GM18873 (cell line): ENCODE measurements at regions not wholly inside any gene's neighbourhood (a gene's known extent, or its start where the extent isn't known, plus 50 kb on each side); places are given as distances from the start of the nearest gene placed in this dataset.

Experiments
- ATAC-seq: cut with Tn5 transposase; IDR thresholded peaks from one replicate; pipeline ENCODE4 v1.9.1; 2021; ENCODE audit warnings: mild to moderate bottlenecking, moderate library complexity, moderate number of reproducible peaks; ENCODE audit not compliant: unreplicated experiment, low FRiP score

GRCh38 chr15:81555346-81555745 lies 181.3 kb upstream of the TMC3 start:
- no peak for ATAC-seq

GRCh38 chr15:81548365-81549130 lies 174.5 kb upstream of the TMC3 start:
- ATAC-seq: no peak

GRCh38 chr15:81547521-81548132 lies 173.6 kb upstream of the TMC3 start:
- no peak for ATAC-seq

GRCh38 chr15:81544385-81544784 lies 170.4 kb upstream of the TMC3 start:
- ATAC-seq: no peak

- ATAC-seq: no peak
Measured at GRCh38 chr15:81540909-81541308, 166.9 kb upstream of the TMC3 start.

DNA sequence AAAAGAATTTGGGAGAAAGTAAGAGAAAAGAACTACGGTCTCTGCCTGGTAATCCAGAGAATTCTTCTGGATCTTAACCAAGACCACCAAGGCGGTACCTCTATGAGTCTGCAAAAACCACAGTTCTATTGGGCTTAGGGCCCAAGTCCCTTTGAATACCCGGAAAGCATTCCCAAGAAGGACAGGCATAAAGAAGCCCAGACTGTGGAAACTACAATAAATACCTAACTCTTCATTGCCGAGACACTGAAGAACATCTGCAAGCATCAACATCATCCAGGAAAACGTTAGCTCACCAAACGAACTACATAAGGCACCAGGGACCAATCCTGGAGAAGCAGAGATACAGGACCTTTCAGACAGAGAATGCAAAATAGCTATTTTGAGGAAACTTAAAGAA lies 162.3 kb upstream of the TMC3 start:
- ATAC-seq: no peak

- ATAC-seq: no peak
Measured at GRCh38 chr15:81534124-81534523, 160.1 kb upstream of the TMC3 start.

GRCh38 chr15:81532001-81532400 lies 158.0 kb upstream of the TMC3 start:
- ATAC-seq: no peak

GRCh38 chr15:81531109-81531592 lies 157.1 kb upstream of the TMC3 start:
- no peak for ATAC-seq

DNA sequence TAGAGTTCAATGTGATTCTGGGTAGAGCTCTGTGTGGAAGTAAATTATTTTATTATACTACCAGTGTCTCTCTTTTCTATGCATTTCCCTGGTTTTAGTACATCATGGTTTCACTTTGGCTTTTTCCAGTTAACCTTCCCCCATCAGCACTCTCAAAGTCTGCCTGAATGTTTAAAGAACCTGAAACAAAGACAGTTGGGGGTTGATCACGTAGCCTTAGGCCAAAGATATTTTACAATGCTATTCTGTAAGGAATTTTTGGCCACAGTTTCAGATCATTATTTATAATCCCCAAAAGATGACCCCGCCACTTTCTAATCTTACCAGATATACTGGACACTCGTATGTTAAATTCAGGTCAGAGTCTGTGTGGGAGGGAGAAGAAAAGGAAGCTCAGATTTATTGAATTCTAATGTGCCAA lies 156.3 kb upstream of the TMC3 start:
- ATAC-seq: no peak

GRCh38 chr15:81529481-81529880 lies 155.5 kb upstream of the TMC3 start:
- ATAC-seq: no peak

- ATAC-seq: no peak
Measured at GRCh38 chr15:81526029-81526428, 152.0 kb upstream of the TMC3 start.

GRCh38 chr15:81524496-81524895 lies 150.5 kb upstream of the TMC3 start:
- no peak for ATAC-seq

DNA sequence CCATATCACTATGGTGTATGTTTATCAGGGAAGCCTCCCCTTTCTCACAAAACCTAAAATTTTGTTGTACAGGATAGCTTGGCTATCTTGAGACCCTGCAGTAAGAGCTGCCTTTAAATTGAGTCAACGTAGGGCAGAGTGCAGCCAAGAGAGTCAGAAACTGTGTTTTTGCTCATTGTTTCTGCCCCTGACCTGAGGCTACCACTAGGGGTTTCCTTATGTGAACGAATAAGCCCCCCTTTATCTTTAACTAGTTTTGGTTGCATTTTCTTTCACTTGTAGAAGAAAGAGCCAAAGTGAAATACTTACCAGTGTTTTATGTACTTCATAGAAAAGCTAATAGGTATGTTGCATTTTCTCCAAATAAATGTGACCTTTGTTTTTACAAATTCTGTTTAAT lies 149.9 kb upstream of the TMC3 start:
- no peak for ATAC-seq

DNA sequence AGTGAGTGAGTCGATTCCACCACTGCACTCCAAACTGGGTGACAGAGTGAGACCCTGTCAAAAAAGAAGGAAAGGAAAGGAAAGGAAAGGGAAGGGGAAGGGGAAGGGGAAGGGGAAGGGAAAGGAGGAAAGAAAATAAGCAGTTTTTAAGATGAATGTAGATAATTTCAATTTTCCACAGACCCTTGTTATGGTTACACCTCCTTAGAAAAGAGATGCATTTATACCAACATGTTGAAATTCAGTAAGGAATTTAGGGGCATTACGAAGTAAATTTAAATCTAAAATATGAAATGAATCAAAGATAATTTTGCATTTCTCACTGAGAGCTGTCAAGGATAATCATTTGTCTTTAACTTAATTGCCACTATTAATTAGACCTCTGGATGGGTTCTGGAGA lies 146.5 kb upstream of the TMC3 start:
- no peak for ATAC-seq

- no peak for ATAC-seq
Measured at GRCh38 chr15:81516461-81516860, 142.4 kb upstream of the TMC3 start.

DNA sequence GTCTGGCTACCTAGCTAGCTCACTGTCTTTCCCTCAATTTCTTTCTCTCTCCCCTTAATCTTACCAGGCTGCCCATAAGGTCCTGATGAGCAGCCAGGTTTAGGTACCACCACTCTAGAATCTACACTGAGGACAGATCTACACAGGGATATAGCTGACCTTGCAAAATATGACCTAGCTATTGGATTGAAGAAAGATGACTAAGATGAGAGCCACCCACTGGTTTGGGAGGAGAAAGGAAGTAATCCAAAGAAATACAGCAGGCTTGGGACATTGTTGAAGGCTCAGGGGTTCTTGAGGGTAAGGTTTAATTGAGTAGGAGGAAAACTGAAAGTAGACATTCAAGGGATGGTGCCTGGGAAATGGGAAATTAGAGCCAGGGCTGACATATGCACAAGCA lies 142.0 kb upstream of the TMC3 start:
- no peak for ATAC-seq

- no peak for ATAC-seq
Measured at GRCh38 chr15:81514725-81515124, 140.7 kb upstream of the TMC3 start.

- ATAC-seq: no peak
Measured at GRCh38 chr15:81511138-81511537, 137.1 kb upstream of the TMC3 start.

GRCh38 chr15:81507831-81508230 lies 133.8 kb upstream of the TMC3 start:
- no peak for ATAC-seq

GRCh38 chr15:81506936-81507335 lies 132.9 kb upstream of the TMC3 start:
- no peak for ATAC-seq

- no peak for ATAC-seq
Measured at GRCh38 chr15:81506071-81506470, 132.1 kb upstream of the TMC3 start.
